Motor neuron (in vitro differentiated cells): ENCODE measurements at regions not wholly inside any gene's neighbourhood (a gene's known extent, or its start where the extent isn't known, plus 50 kb on each side); places are given as distances from the start of the nearest gene placed in this dataset.
"Not testable (repeated sequence)": the region's sequence is repeated elsewhere in the genome, so short reads cannot be mapped to it uniquely, and the experiment has no call there.

ENCODE experiments used
- ATAC-seq, 8 experiments: fragments of 200-7000 bp; cut with Tn5 transposase; replicated peaks in 6 of 8; 2 replicates each; pipeline ENCODE4 v1.8.0; 2021; ENCODE audit warnings: mild to moderate bottlenecking in 8 of 8, moderate library complexity in 8 of 8
- H3K27ac ChIP-seq, 2 donors: fragments of 250-450 bp; sonication (Bioruptor Pico); 2 replicates each; pipeline ENCODE4 v1.9.0; 2021; ENCODE audit warnings: antibody characterized with exemption in 2 of 2, mild to moderate bottlenecking in 2 of 2, moderate library complexity in 1 of 2
- H3K4me1 ChIP-seq, 2 donors: fragments of 250-450 bp; sonication (Bioruptor Pico); replicated peaks in 1 of 2; 2 replicates each; pipeline ENCODE4 v1.6.1; 2021; ENCODE audit warnings: antibody characterized with exemption in 2 of 2, mild to moderate bottlenecking in 2 of 2, moderate library complexity in 1 of 2
- H3K4me3 ChIP-seq, 5 donors: fragments of 250-450 bp; sonication (Bioruptor Pico); 2 replicates each; pipeline ENCODE4 v1.9.0; 2021; ENCODE audit warnings: antibody characterized with exemption in 5 of 5, mild to moderate bottlenecking in 5 of 5, moderate library complexity in 4 of 5
- WGBS, 10 experiments: fragments of 450-650 bp; shearing (Covaris generic); methylation state at CpG; one replicate each; pipeline ENCODE4 v1.0.0; 2022; 5-methylcytosine and 5-hydroxymethylcytosine counted together
- in situ Hi-C, 9 experiments: fragments of 400-800 bp; cut with MboI; loops; one replicate each; pipeline ENCODE4 v1.15.0; 2021; ENCODE audit warnings: low sequenced_read_pairs in 9 of 9, low pct_unique_long_range_greater_than_20kb in 2 of 9; ENCODE audit not compliant: unreplicated experiment in 9 of 9

DNA sequence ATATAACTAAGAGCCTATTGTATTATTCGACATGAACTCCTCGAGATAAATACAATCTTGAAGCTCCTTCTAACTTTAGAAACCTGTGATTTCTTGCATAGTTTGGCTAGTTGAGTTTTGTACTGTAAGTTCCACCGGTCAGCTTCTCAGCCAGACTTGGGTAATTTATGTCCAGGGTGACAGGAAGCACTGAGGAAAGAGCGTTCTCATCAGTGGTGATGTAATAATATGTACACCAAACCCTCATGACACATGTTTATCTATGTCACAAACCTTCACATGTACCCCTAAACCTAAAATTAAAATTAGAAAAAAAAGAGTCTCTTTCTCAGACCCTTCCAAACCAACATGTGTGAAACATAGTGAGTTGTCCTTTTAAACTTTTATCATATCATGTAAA lies 205.7 kb downstream of the KCNRG start:
- in situ Hi-C loops: no loop called here
- Histone ChIP-seq H3K27ac (no peak overlapping the region), H3K4me3 (no peak overlapping the region), H3K4me1 (peaks cover 7 to 18% of the 10 kb centered on the region in 2 donors)
- WGBS, 10 experiments: 54 to 96% (median 87%) methylated on average over 1 to 4 of the region's 4 CpGs; no CpG with 5 or more reads in 1 of the 10 experiments
- ATAC-seq: peak in 1 of 8 experiments; percentile 10

DNA sequence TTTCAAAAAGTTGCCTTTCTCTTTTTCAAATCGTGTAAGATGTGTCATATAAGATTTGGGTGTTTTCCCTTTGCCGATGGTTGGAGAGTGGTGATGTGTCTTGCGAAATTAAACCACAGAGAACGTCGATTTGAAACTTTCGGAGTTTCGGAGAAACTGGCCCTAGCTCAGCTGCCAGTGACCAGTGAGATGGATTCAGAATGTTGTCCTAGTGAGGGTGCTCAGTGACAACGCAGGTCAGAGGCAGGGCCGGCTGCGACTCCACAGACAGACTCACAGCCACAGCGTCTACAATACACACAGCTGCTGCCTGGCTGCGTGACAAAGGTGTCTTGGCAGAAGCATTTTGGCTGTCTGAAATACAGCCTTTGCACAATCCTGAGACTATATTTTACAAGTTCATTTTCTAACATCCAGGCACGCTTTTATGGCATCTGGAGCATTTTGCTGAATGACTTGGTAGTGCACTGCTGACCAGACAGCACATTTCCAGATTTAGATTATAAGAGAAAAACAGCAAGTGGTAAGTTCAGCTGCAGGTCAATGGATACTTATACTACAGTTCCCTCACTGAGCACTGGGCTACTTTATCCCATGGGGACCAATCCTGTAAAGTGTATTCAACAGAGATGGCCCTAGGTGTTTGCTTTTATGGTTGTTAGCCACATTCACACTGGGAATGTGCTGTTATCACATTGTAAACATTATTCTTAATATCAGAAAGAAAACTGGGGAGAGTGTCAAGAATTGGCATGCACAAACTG lies 207.5 kb downstream of the KCNRG start:
- no peak overlapping the region for H3K4me3 ChIP-seq
- H3K4me1 ChIP-seq: peaks cover 7 to 18% of the 10 kb centered on the region in 2 donors
- H3K27ac ChIP-seq: no peak overlapping the region
- peak in 7 of 8 experiments; percentile 47 to 94 (median 75) for ATAC-seq
- 5 to 82% (median 41%) methylated on average over 1 to 13 of the region's 13 CpGs; no CpG with 5 or more reads in 1 of the 10 experiments for WGBS, 10 experiments
- in situ Hi-C loops: no loop called here

DNA sequence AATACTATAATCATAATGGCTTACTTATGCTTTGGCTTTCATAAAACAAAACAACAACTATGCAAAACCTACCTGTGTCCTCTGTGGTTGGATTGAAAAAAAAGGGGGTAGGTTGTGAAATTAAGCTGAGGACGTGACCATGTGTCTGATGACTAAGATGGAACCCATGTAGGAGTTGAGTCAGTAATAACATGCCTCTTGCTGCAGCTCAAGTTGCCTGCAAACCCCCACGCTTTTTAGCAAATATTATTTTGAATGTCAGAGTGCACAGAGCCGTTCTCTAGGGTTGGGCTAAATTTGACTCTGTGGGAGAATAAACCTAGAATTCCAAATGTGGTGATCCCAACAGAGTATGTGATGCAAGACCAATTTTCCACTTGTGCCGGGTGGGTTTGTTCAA lies 209.3 kb downstream of the KCNRG start:
- H3K4me3 ChIP-seq: no peak overlapping the region
- no peak overlapping the region for H3K27ac ChIP-seq
- in situ Hi-C loops: no loop called here
- H3K4me1 ChIP-seq: peaks cover 7 to 18% of the 10 kb centered on the region in 2 donors
- ATAC-seq: no peak
- WGBS, 10 experiments: 30 to 100% (median 100%) methylated on average over 2 to 4 of the region's 4 CpGs; no CpG with 5 or more reads in 3 of the 10 experiments

DNA sequence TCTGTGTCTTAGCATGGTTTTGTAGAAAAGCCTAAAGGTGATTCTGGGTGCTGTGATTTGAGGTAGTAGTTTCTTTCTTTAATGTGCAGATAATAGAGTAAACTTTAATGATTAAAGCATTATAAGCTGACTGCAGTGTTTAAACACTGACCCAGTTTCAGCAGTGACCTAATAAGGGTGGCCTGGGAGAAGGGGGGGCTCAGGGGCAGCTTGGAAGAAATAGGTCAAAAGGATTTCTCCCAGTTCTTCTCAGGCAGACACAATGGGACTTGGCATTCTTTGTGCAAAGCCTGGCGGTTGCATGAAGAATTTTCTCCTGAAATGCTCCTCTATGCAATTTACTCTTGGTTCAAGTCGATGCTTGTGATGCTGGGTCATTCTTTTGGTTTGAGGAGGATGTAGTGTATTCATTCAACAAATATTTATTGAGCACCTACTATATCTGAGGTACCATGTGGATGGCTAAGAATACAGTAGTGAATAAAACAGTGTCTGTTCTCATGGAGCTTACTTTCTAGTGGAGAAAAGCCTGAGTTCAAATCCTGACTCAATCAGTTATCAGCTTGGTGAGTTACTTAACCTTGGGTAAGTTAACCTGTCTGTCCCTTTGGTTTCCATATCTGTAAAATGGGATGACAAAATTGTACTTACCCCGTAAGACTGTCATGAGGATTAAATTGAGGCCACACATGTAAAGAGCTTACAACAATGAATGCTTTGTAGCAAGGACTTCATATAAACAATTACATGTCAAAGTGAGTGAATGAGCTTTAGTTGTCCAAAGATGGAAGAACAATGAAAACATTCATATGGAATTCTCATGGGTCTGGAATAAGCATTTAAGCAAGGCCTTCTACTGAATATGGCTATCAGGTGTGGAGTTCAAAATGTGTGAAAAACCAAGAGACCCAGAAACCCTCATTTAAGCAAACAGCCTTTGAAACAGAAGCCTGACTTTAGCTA lies 210.2 kb downstream of the KCNRG start:
- in situ Hi-C loops: no loop called here
- peaks cover 7 to 18% of the 10 kb centered on the region in 2 donors for H3K4me1 ChIP-seq
- no peak for ATAC-seq

DNA sequence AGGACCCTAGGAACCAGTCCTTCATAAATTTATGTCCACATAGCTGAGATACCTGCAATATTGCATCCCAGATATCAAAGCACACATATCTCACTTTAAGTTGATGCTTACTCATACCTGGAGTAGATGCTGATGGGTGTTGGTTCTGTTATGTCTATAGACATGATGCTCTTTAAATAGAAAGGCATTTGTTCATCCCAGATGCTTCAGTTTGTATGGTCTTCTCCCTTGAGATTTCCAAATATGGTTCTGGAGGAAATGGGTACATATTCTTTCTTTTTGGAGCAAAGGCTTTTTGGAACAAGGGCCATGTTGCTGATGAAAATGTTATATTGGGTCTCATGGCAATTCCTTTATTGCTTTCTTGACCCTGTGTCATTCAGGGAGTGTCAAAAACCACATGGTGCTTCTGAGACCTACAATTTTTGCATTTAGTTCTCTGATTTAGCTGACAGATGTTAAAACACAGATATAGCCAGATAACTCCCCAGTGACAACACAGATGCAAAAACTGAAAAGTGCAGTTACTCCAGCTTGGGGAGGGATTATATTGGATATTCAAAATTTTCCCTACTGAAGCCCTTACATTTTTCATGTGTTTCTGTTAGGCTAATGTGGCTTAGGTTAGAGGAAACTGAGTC lies 211.4 kb downstream of the KCNRG start:
- peaks cover 7 to 18% of the 10 kb centered on the region in 2 donors for H3K4me1 ChIP-seq
- in situ Hi-C loops: no loop called here
- H3K4me3 ChIP-seq: no peak overlapping the region
- peak in 2 of 8 experiments; percentile 10 to 41 for ATAC-seq
- H3K27ac ChIP-seq: no peak overlapping the region

More for the DNA sequence above, 210.2 kb downstream of the KCNRG start:
- Histone ChIP-seq H3K27ac (no peak overlapping the region), H3K4me3 (no peak overlapping the region)
- 63 to 96% (median 86%) methylated on average over 1 to 3 of the region's 3 CpGs; no CpG with 5 or more reads in 1 of the 10 experiments for WGBS, 10 experiments

DNA sequence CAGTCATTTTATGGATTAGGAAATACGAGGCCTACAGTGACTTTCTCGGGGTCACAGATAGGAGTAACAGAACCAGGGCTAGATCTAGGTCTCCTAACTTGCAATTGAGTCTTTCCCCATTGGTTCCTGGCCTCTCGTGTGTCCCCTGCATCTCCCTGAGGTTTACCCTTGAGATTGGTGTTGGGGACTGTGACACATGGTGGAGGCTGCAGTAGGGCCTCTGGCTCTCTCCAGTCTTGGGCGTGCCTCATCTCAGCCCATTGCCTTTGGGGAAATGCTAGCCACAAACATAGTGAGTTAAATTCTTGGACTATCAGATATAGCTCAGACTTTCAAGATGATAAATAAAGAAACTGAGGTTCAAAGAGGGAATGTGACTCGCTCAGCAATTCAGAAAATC lies 212.1 kb downstream of the KCNRG start:
- in situ Hi-C loops: no loop called here
- Histone ChIP-seq H3K4me1 (peaks cover 7 to 17% of the 10 kb centered on the region in 2 donors), H3K4me3 (no peak overlapping the region), H3K27ac (no peak overlapping the region)
- ATAC-seq: peak in 2 of 8 experiments; percentile 15 to 28
- WGBS, 10 experiments: 60 to 100% (median 88%) methylated on average over 1 to 2 of the region's 5 CpGs; no CpG with 5 or more reads in 4 of the 10 experiments

DNA sequence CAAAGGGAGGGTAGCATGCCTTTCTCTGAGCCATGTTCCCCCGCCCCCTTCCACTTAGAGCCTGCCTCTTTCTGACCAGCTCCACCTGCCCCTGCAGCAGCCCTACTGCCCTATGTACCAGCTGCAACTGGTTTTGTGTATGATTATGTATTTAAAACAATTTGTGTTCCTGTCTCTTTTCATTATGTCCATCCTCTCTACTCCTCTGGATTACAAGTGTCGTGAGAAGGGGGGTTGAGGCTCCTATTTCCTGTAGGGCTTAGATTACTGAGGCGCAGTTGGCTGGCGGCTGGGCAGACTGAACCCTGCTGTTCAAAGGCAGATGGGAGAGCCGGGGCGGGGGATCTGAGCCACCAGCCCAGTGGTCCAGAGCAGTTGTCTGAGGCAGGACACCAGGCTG lies 213.3 kb downstream of the KCNRG start:
- WGBS, 10 experiments: 82 to 100% (median 96%) methylated on average over 1 to 4 of the region's 6 CpGs; no CpG with 5 or more reads in 7 of the 10 experiments
- Histone ChIP-seq H3K4me3 (no peak overlapping the region), H3K4me1 (peaks cover 0 to 6% of the 10 kb centered on the region in 2 donors), H3K27ac (no peak overlapping the region)
- ATAC-seq: no peak
- in situ Hi-C loops: no loop called here

DNA sequence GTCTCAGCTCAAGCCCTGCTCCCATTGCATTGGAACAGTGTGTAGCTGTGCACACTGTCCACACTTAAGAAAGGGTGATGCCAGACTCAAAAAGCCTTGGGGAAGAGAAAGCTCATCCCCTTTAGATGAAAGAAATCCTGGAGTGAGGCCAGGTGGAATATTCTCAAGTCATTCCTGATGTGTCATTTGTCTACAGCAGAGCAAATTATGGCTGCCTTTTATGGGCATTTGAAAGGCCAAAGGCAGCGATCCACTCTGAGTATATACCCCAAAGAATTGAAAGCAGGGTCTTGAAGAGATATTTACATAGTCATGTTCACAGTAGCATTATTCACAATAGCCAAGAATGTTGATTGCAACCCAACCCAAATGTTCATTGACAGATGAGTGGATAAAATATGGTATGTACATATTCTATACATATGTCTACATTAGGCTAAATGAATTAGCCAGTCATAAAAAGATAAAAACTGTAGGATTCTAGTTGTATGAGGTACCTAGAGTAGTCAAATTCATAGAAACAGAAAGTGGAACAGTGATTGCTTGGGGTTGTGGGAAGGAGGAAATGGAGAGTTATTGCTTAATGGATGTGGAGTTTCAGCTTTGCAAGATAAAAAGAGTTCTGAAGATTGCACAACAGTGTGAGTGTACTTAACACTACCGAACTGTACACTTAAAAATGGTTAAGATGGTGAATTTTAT lies 214.9 kb downstream of the KCNRG start:
- 0 to 100% (median 76%) methylated on average over 1 to 2 of the region's 2 CpGs for WGBS, 10 experiments
- Histone ChIP-seq H3K4me3 (no peak overlapping the region), H3K4me1 (no peaks in the 10 kb centered on the region), H3K27ac (no peak overlapping the region)
- ATAC-seq: peak in 3 of 8 experiments; percentile 58 to 87 (median 62)
- in situ Hi-C loops: no loop called here

DNA sequence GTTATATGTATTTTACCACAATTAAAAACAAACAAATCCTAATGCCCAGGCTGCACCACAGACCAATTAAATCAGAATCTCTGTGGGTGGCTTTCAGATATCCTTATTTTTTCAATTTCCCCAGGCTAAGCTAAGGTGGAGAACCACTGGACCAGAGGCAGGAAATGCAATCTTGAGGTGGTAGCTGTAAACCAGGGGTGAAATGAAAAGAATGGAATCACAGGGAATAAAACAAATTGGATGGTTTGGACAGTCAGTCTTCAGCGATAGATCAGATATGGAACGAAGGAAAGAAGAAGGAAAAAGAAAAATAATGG lies 215.4 kb downstream of the KCNRG start:
- Histone ChIP-seq H3K4me1 (no peaks in the 10 kb centered on the region), H3K4me3 (no peak overlapping the region), H3K27ac (no peak overlapping the region)
- in situ Hi-C loops: no loop called here
- ATAC-seq: peak in 2 of 8 experiments; percentile 7
- WGBS, 10 experiments: 75 to 100% (median 92%) methylated on average over 1 to 2 of the region's 2 CpGs

DNA sequence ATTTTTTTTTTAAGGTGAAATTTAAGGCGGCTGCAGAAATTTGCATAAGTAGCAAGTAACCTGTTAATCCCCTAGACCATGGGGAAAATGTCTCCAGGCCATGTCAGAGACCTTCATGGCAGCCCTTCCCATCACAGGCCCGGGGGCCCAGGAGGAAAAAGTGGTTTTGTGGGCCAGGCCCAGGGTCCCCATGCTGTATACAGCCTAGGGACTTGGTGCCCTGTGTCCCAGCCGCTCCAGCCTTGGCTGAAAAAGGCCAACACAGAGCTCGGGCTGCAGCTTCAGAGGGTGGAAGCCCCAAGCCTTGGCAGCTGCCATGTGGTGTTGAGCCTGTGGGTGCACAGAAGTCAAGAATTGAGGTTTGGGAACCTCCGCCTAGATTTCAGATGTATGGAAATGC lies 218.3 kb downstream of the KCNRG start:
- H3K27ac ChIP-seq, H3K4me1 ChIP-seq, in situ Hi-C loops, ATAC-seq, H3K4me3 ChIP-seq: not testable (repeated sequence)
- WGBS, 10 experiments: 77 to 100% (median 100%) methylated on average over 1 to 3 of the region's 5 CpGs; no CpG with 5 or more reads in 3 of the 10 experiments

DNA sequence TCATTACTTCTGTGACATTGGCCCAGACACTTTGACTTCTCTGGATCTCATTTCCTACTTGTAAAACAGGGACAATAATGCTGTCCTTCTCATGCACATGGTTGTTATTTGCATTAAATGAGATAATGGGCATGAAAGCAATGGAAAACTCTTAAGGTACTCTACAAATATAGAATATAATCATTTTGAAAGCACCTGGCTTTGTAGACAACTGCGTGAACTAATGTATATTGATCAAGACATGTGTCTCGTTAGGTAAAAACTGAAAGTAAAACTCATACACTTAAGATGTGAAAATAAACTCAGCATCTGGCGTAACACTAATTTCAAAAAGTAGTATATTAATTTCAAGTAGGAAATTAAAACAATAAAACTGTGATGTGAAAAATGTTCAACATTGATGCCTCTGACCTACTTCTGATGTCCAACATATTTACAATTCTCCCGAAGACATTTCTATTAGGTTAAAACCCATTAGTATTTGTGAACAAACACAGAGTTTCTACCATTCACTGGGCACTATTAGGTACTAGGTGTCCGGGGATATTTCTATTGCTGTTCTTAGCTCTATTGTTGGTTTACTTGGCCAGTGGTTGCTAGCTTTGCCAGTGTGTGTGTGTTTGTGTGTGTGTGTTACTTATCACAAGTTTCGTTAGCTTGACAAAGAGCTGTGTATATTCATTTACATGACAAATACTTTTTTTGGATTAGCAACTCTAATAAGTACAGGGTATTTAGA lies 220.5 kb downstream of the KCNRG start:
- H3K4me3 ChIP-seq: no peak overlapping the region
- in situ Hi-C loops: no loop called here
- ATAC-seq: no peak
- 76 to 100% (median 90%) methylated on average over 2 to 6 of the region's 6 CpGs; no CpG with 5 or more reads in 1 of the 10 experiments for WGBS, 10 experiments
- no peaks in the 10 kb centered on the region for H3K4me1 ChIP-seq
- no peak overlapping the region for H3K27ac ChIP-seq

DNA sequence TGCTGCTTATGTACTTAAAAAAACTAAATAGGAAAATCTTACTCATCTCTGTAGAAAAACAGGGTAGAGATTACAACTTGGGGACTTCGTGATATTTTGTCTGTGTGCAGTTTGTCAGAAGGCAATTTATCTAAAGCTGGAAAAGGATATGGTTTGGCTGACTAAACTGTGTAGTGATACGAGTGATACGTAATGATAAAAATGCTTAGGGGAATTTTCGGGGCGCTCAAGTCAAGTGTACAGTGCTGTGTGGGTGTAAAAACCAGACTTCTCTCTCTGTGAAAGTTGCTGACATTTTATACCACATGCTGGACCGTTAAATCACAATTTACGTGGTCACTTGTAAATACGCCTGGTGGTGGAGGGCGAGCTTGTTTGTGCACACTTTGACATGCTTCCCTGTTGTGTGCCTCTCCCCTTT lies 221.7 kb downstream of the KCNRG start:
- Histone ChIP-seq H3K4me1 (no peaks in the 10 kb centered on the region), H3K4me3 (no peak overlapping the region), H3K27ac (no peak overlapping the region)
- no peak for ATAC-seq
- 59 to 92% (median 85%) methylated on average over 2 to 9 of the region's 9 CpGs; no CpG with 5 or more reads in 1 of the 10 experiments for WGBS, 10 experiments
- in situ Hi-C loops: no loop called here
